Caco-2 (cell line): ENCODE measurements at regions not wholly inside any gene's neighbourhood (a gene's known extent, or its start where the extent isn't known, plus 50 kb on each side); places are given as distances from the start of the nearest gene placed in this dataset.

ENCODE experiments used
- BruUV-seq: library from RNA; stranded (reverse); fragments of 400-500 nt; replicated peaks from 2 replicates; lab custom pipeline; 2021; lab: Mats Ljungman, UMichigan
- CTCF ChIA-PET: fragments of 300-600 bp; sonication (Branson Sonifier 250); formaldehyde crosslinking; loops from one replicate; lab custom pipeline; 2022; ENCODE audit warnings: antibody characterized with exemption; lab: Charles Lee
- POLR2A ChIA-PET: fragments of 300-600 bp; sonication (Branson Sonifier 250); formaldehyde crosslinking; loops from one replicate; lab custom pipeline; 2022; ENCODE audit warnings: antibody characterized with exemption; lab: Charles Lee
- DNase-seq, 2 experiments: peaks; one replicate each; pipeline versions ENCODE4 v3.0.0 to v3.0.0-alpha.2; 2020 to 2022
- H3K27me3 ChIP-seq: replicated peaks from 2 replicates; pipeline ENCODE4 v1.6.0; 2011; ENCODE audit warnings: low read length; ENCODE audit not compliant: control insufficient read depth, insufficient read depth
- H3K36me3 ChIP-seq: 2 replicates; pipeline ENCODE4 v1.5.1; 2011; ENCODE audit warnings: low read length; ENCODE audit not compliant: control insufficient read depth, insufficient read depth
- H3K4me1 ChIP-seq: fragments of 250-450 bp; sonication (Bioruptor Pico); 2 replicates; pipeline ENCODE4 v1.5.1; 2020; ENCODE audit warnings: mild to moderate bottlenecking
- H3K4me3 ChIP-seq: 2 replicates; pipeline ENCODE4 v1.5.1; 2011; ENCODE audit warnings: low read depth, mild to moderate bottlenecking, control low read depth, low read length
- H3K9me3 ChIP-seq: fragments of 250-450 bp; sonication (Bioruptor Pico); 2 replicates; pipeline ENCODE4 v1.5.1; 2020; ENCODE audit warnings: mild to moderate bottlenecking, moderate library complexity
- H3K27ac Mint-ChIP-seq: one replicate; pipeline ENCODE4 v1.8.0; 2022; ENCODE audit warnings: mixed read lengths; ENCODE audit not compliant: unreplicated experiment
- H3K27me3 Mint-ChIP-seq: one replicate; pipeline ENCODE4 v1.8.0; 2022; ENCODE audit warnings: mixed read lengths; ENCODE audit not compliant: insufficient read depth, unreplicated experiment
- H3K36me3 Mint-ChIP-seq: one replicate; pipeline ENCODE4 v1.8.0; 2022; ENCODE audit warnings: mild to moderate bottlenecking, mixed read lengths; ENCODE audit not compliant: insufficient read depth, unreplicated experiment
- H3K4me1 Mint-ChIP-seq: one replicate; pipeline ENCODE4 v1.8.0; 2022; ENCODE audit warnings: low read depth, mixed read lengths; ENCODE audit not compliant: unreplicated experiment
- H3K4me3 Mint-ChIP-seq: one replicate; pipeline ENCODE4 v1.8.0; 2022; ENCODE audit warnings: mild to moderate bottlenecking, moderate library complexity, mixed read lengths; ENCODE audit not compliant: unreplicated experiment
- H3K9me3 Mint-ChIP-seq: one replicate; pipeline ENCODE4 v1.8.0; 2022; ENCODE audit warnings: mixed read lengths; ENCODE audit not compliant: unreplicated experiment
- CTCF ChIP-seq, 2 experiments: fragments of 200-600 bp in 1 of 2; IDR thresholded peaks; 1 replicate in 1 of 2; 2 replicates in 1 of 2; pipeline versions ENCODE4 v1.5.1 to v1.8.0; 2011 to 2022; ENCODE audit warnings: antibody characterized with exemption in 1 of 2, control low read depth in 1 of 2, inconsistent platforms in 1 of 2, low read depth in 1 of 2, low read length in 1 of 2, mild to moderate bottlenecking in 1 of 2, moderate library complexity in 1 of 2; ENCODE audit not compliant: insufficient read depth in 1 of 2, severe bottlenecking in 1 of 2, unreplicated experiment in 1 of 2
- intact Hi-C: fragments of 100-400 bp; cut with micrococcal nuclease; formaldehyde crosslinking; loops from one replicate; pipeline ENCODE4 v1.10.0; 2022; ENCODE audit not compliant: unreplicated experiment

GRCh38 chr9:100913257-100913656 is 115.3 kb upstream of the PLPPR1 start:
- Mint-ChIP-seq H3K27me3 (peaks cover 8% of the 10 kb centered on the region), H3K4me1 (no peaks in the 10 kb centered on the region), H3K9me3 (no peaks in the 10 kb centered on the region), H3K4me3 (no peak overlapping the region), H3K36me3 (no peaks in the 10 kb centered on the region), H3K27ac (no peak overlapping the region)
- TF ChIP-seq CTCF (IDR thresholded peaks at IDR 0.05; ENCODE audit: insufficient read depth in 1 of 2, low read depth in 1 of 2, low read length in 1 of 2, severe bottlenecking in 1 of 2, unreplicated experiment in 1 of 2), result no peak
- no peaks in the 10 kb centered on the region for H3K27me3 ChIP-seq
- intact Hi-C loops, result no loop called here
- DNase-seq, result no peak
- H3K4me3 ChIP-seq, result no peak overlapping the region
- no peaks in the 10 kb centered on the region for H3K4me1 ChIP-seq
- ChIA-PET CTCF (no interaction called here), POLR2A (no interaction called here)
- H3K9me3 ChIP-seq, result no peaks in the 10 kb centered on the region
- no TSS peak for BruUV-seq
- H3K36me3 ChIP-seq, result no peaks in the 10 kb centered on the region

- H3K4me1 Mint-ChIP-seq, result no peaks in the 10 kb centered on the region
- no peaks in the 10 kb centered on the region for H3K27me3 ChIP-seq
- no peak for DNase-seq
- H3K9me3 Mint-ChIP-seq, result no peaks in the 10 kb centered on the region
- no peaks in the 10 kb centered on the region for H3K36me3 ChIP-seq
- H3K4me3 Mint-ChIP-seq, result no peak overlapping the region
- BruUV-seq, result no TSS peak
- no peaks in the 10 kb centered on the region for H3K36me3 Mint-ChIP-seq
- no peaks in the 10 kb centered on the region for H3K4me1 ChIP-seq
- H3K4me3 ChIP-seq, result no peak overlapping the region
- peaks cover 8% of the 10 kb centered on the region for H3K27me3 Mint-ChIP-seq
- H3K27ac Mint-ChIP-seq, result no peak overlapping the region
- H3K9me3 ChIP-seq, result no peaks in the 10 kb centered on the region
- ChIA-PET CTCF (no interaction called here), POLR2A (no interaction called here)
- TF ChIP-seq CTCF (IDR thresholded peaks at IDR 0.05; ENCODE audit: insufficient read depth in 1 of 2, low read depth in 1 of 2, low read length in 1 of 2, severe bottlenecking in 1 of 2, unreplicated experiment in 1 of 2), result no peak
- intact Hi-C loops, result no loop called here
These were observed 114.3 kb upstream of the PLPPR1 start for GRCh38 chr9:100914266-100914665.

GRCh38 chr9:100919506-100919905 is 109.0 kb upstream of the PLPPR1 start:
- DNase-seq, result no peak
- H3K27ac Mint-ChIP-seq, result no peak overlapping the region
- H3K4me3 Mint-ChIP-seq, result no peak overlapping the region
- H3K36me3 Mint-ChIP-seq, result no peaks in the 10 kb centered on the region
- intact Hi-C loops, result no loop called here
- no peak for TF ChIP-seq CTCF (IDR thresholded peaks at IDR 0.05; ENCODE audit: insufficient read depth in 1 of 2, low read depth in 1 of 2, low read length in 1 of 2, severe bottlenecking in 1 of 2, unreplicated experiment in 1 of 2)
- peaks cover under 1% of the 10 kb centered on the region for H3K27me3 Mint-ChIP-seq
- ChIA-PET CTCF (no interaction called here), POLR2A (no interaction called here)
- no peaks in the 10 kb centered on the region for H3K36me3 ChIP-seq
- H3K9me3 ChIP-seq, result no peaks in the 10 kb centered on the region
- no TSS peak for BruUV-seq
- H3K4me3 ChIP-seq, result no peak overlapping the region
- H3K9me3 Mint-ChIP-seq, result no peaks in the 10 kb centered on the region
- H3K27me3 ChIP-seq, result no peaks in the 10 kb centered on the region
- H3K4me1 ChIP-seq, result no peaks in the 10 kb centered on the region
- H3K4me1 Mint-ChIP-seq, result no peaks in the 10 kb centered on the region
